ENCODE measurements at regions not wholly inside any gene's neighbourhood (a gene's known extent, or its start where the extent isn't known, plus 50 kb on each side); places are given as distances from the start of the nearest gene placed in this dataset.

GRCh38 chr2:65565681-65566080 lies 133.3 kb upstream of the SPRED2 start:
- TF ChIP-seq CREB1 (IDR thresholded peaks at IDR 0.05; ENCODE audit: low read depth) (no peak), CEBPB (IDR thresholded peaks at IDR 0.05) (no peak), MAX (IDR thresholded peaks at IDR 0.05) (no peak), TAF1 (IDR thresholded peaks at IDR 0.05; ENCODE audit: low read depth) (no peak), RAD21 (IDR thresholded peaks at IDR 0.05; ENCODE audit: low read depth) (no peak), EP300 (IDR thresholded peaks at IDR 0.05; ENCODE audit: borderline replicate concordance) (no peak)
